Caco-2 (cell line): ENCODE measurements at regions not wholly inside any gene's neighbourhood (a gene's known extent, or its start where the extent isn't known, plus 50 kb on each side); places are given as distances from the start of the nearest gene placed in this dataset.

ENCODE experiments used
- BruUV-seq: library from RNA; stranded (reverse); fragments of 400-500 nt; replicated peaks from 2 replicates; lab custom pipeline; 2021; lab: Mats Ljungman, UMichigan
- CTCF ChIA-PET: fragments of 300-600 bp; sonication (Branson Sonifier 250); formaldehyde crosslinking; loops from one replicate; lab custom pipeline; 2022; ENCODE audit warnings: antibody characterized with exemption; lab: Charles Lee
- POLR2A ChIA-PET: fragments of 300-600 bp; sonication (Branson Sonifier 250); formaldehyde crosslinking; loops from one replicate; lab custom pipeline; 2022; ENCODE audit warnings: antibody characterized with exemption; lab: Charles Lee
- DNase-seq, 2 experiments: peaks; one replicate each; pipeline versions ENCODE4 v3.0.0 to v3.0.0-alpha.2; 2020 to 2022
- H3K27me3 ChIP-seq: replicated peaks from 2 replicates; pipeline ENCODE4 v1.6.0; 2011; ENCODE audit warnings: low read length; ENCODE audit not compliant: control insufficient read depth, insufficient read depth
- H3K36me3 ChIP-seq: 2 replicates; pipeline ENCODE4 v1.5.1; 2011; ENCODE audit warnings: low read length; ENCODE audit not compliant: control insufficient read depth, insufficient read depth
- H3K4me1 ChIP-seq: fragments of 250-450 bp; sonication (Bioruptor Pico); 2 replicates; pipeline ENCODE4 v1.5.1; 2020; ENCODE audit warnings: mild to moderate bottlenecking
- H3K4me3 ChIP-seq: 2 replicates; pipeline ENCODE4 v1.5.1; 2011; ENCODE audit warnings: low read depth, mild to moderate bottlenecking, control low read depth, low read length
- H3K9me3 ChIP-seq: fragments of 250-450 bp; sonication (Bioruptor Pico); 2 replicates; pipeline ENCODE4 v1.5.1; 2020; ENCODE audit warnings: mild to moderate bottlenecking, moderate library complexity
- H3K27ac Mint-ChIP-seq: one replicate; pipeline ENCODE4 v1.8.0; 2022; ENCODE audit warnings: mixed read lengths; ENCODE audit not compliant: unreplicated experiment
- H3K27me3 Mint-ChIP-seq: one replicate; pipeline ENCODE4 v1.8.0; 2022; ENCODE audit warnings: mixed read lengths; ENCODE audit not compliant: insufficient read depth, unreplicated experiment
- H3K36me3 Mint-ChIP-seq: one replicate; pipeline ENCODE4 v1.8.0; 2022; ENCODE audit warnings: mild to moderate bottlenecking, mixed read lengths; ENCODE audit not compliant: insufficient read depth, unreplicated experiment
- H3K4me1 Mint-ChIP-seq: one replicate; pipeline ENCODE4 v1.8.0; 2022; ENCODE audit warnings: low read depth, mixed read lengths; ENCODE audit not compliant: unreplicated experiment
- H3K4me3 Mint-ChIP-seq: one replicate; pipeline ENCODE4 v1.8.0; 2022; ENCODE audit warnings: mild to moderate bottlenecking, moderate library complexity, mixed read lengths; ENCODE audit not compliant: unreplicated experiment
- H3K9me3 Mint-ChIP-seq: one replicate; pipeline ENCODE4 v1.8.0; 2022; ENCODE audit warnings: mixed read lengths; ENCODE audit not compliant: unreplicated experiment
- CTCF ChIP-seq, 2 experiments: fragments of 200-600 bp in 1 of 2; IDR thresholded peaks; 1 replicate in 1 of 2; 2 replicates in 1 of 2; pipeline versions ENCODE4 v1.5.1 to v1.8.0; 2011 to 2022; ENCODE audit warnings: antibody characterized with exemption in 1 of 2, control low read depth in 1 of 2, inconsistent platforms in 1 of 2, low read depth in 1 of 2, low read length in 1 of 2, mild to moderate bottlenecking in 1 of 2, moderate library complexity in 1 of 2; ENCODE audit not compliant: insufficient read depth in 1 of 2, severe bottlenecking in 1 of 2, unreplicated experiment in 1 of 2
- intact Hi-C: fragments of 100-400 bp; cut with micrococcal nuclease; formaldehyde crosslinking; loops from one replicate; pipeline ENCODE4 v1.10.0; 2022; ENCODE audit not compliant: unreplicated experiment

GRCh38 chr5:91245074-91245452 is 138.1 kb downstream of the ARRDC3 start:
- no peaks in the 10 kb centered on the region for H3K27me3 Mint-ChIP-seq
- no peak overlapping the region for H3K4me3 Mint-ChIP-seq
- ChIA-PET CTCF (interaction anchor here (0.7 kb wide), 1 partner anchor 187 kb away, joined by 3 read pairs; no protein-coding TSS in a partner anchor), POLR2A (no interaction called here)
- H3K4me1 Mint-ChIP-seq = no peaks in the 10 kb centered on the region
- H3K9me3 ChIP-seq = 0 out of 2 replicates have a peak, but pooled peaks cover 9% of the 10 kb centered on the region
- no peaks in the 10 kb centered on the region for H3K36me3 Mint-ChIP-seq
- no peak overlapping the region for H3K4me3 ChIP-seq
- H3K27me3 ChIP-seq = no peaks in the 10 kb centered on the region
- no peaks in the 10 kb centered on the region for H3K4me1 ChIP-seq
- intact Hi-C loops = no loop called here
- no peak for DNase-seq
- no peak overlapping the region for H3K27ac Mint-ChIP-seq
- no peak for TF ChIP-seq CTCF (IDR thresholded peaks at IDR 0.05; ENCODE audit: insufficient read depth in 1 of 2, low read depth in 1 of 2, low read length in 1 of 2, severe bottlenecking in 1 of 2, unreplicated experiment in 1 of 2)
- no peaks in the 10 kb centered on the region for H3K36me3 ChIP-seq
- peaks cover 15% of the 10 kb centered on the region for H3K9me3 Mint-ChIP-seq
- no TSS peak for BruUV-seq

GRCh38 chr5:91244380-91245073 is 138.6 kb downstream of the ARRDC3 start:
- H3K27me3 Mint-ChIP-seq = no peaks in the 10 kb centered on the region
- no peak overlapping the region for H3K4me3 Mint-ChIP-seq
- no peaks in the 10 kb centered on the region for H3K36me3 ChIP-seq
- no peaks in the 10 kb centered on the region for H3K4me1 ChIP-seq
- H3K9me3 Mint-ChIP-seq = peaks cover 15% of the 10 kb centered on the region
- H3K9me3 ChIP-seq = 0 out of 2 replicates have a peak, but pooled peaks cover 9% of the 10 kb centered on the region
- CTCF ChIA-PET = interaction anchor here (0.7 kb wide), 1 partner anchor 186 kb away, joined by 3 read pairs; no protein-coding TSS in a partner anchor
- H3K36me3 Mint-ChIP-seq = no peaks in the 10 kb centered on the region
- POLR2A ChIA-PET = no interaction called here
- no TSS peak for BruUV-seq
- no peak for DNase-seq
- no peaks in the 10 kb centered on the region for H3K27me3 ChIP-seq
- H3K27ac Mint-ChIP-seq = no peak overlapping the region
- no peak overlapping the region for H3K4me3 ChIP-seq
- no peak for TF ChIP-seq CTCF (IDR thresholded peaks at IDR 0.05; ENCODE audit: insufficient read depth in 1 of 2, low read depth in 1 of 2, low read length in 1 of 2, severe bottlenecking in 1 of 2, unreplicated experiment in 1 of 2)
- intact Hi-C loops = no loop called here
- H3K4me1 Mint-ChIP-seq = no peaks in the 10 kb centered on the region

GRCh38 chr5:91243852-91244251 is 139.3 kb downstream of the ARRDC3 start:
- no peaks in the 10 kb centered on the region for H3K27me3 ChIP-seq
- H3K27me3 Mint-ChIP-seq = no peaks in the 10 kb centered on the region
- ChIA-PET POLR2A (no interaction called here), CTCF (no interaction called here)
- H3K9me3 Mint-ChIP-seq = peaks cover 15% of the 10 kb centered on the region
- no peak for TF ChIP-seq CTCF (IDR thresholded peaks at IDR 0.05; ENCODE audit: insufficient read depth in 1 of 2, low read depth in 1 of 2, low read length in 1 of 2, severe bottlenecking in 1 of 2, unreplicated experiment in 1 of 2)
- no peaks in the 10 kb centered on the region for H3K4me1 Mint-ChIP-seq
- no TSS peak for BruUV-seq
- intact Hi-C loops = no loop called here
- H3K9me3 ChIP-seq = 0 out of 2 replicates have a peak, but pooled peaks cover 9% of the 10 kb centered on the region
- no peaks in the 10 kb centered on the region for H3K36me3 ChIP-seq
- no peak overlapping the region for H3K4me3 ChIP-seq
- H3K4me1 ChIP-seq = no peaks in the 10 kb centered on the region
- H3K27ac Mint-ChIP-seq = no peak overlapping the region
- no peak for DNase-seq
- H3K4me3 Mint-ChIP-seq = no peak overlapping the region
- no peaks in the 10 kb centered on the region for H3K36me3 Mint-ChIP-seq
